ENCODE measurements at regions not wholly inside any gene's neighbourhood (a gene's known extent, or its start where the extent isn't known, plus 50 kb on each side); places are given as distances from the start of the nearest gene placed in this dataset.

GRCh38 chr2:120785228-120785966 is 49.7 kb downstream of the GLI2 start:
- no peak for DNase-seq (ENCODE audit: low read depth)

GRCh38 chr2:120786038-120786960 is 50.6 kb downstream of the GLI2 start:
- DNase-seq (ENCODE audit: low read depth): no peak

GRCh38 chr2:120787111-120787821 is 51.6 kb downstream of the GLI2 start:
- DNase-seq (ENCODE audit: low read depth): no peak

GRCh38 chr2:120787822-120788700 is 52.4 kb downstream of the GLI2 start:
- DNase-seq (ENCODE audit: low read depth): no peak

GRCh38 chr2:120791243-120791961 is 55.7 kb downstream of the GLI2 start:
- no peak for DNase-seq (ENCODE audit: low read depth)

DNA sequence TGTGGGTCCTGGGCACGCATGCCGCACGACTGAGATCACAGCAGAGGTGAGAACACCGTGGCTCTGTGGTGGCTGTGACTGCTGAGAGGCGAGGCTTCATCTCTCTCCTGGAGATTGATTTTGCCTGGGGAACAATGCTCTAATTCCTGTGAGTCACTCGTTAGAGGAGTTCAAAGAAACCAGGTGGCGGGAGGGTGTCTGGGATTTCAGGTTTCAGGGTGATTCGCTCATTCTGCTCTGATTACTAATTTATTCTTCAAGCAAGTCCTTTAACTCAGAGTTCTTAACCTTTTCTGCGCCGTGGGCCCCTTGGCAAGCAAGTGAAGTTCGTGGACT is 56.3 kb downstream of the GLI2 start:
- no peak for DNase-seq (ENCODE audit: low read depth)

DNA sequence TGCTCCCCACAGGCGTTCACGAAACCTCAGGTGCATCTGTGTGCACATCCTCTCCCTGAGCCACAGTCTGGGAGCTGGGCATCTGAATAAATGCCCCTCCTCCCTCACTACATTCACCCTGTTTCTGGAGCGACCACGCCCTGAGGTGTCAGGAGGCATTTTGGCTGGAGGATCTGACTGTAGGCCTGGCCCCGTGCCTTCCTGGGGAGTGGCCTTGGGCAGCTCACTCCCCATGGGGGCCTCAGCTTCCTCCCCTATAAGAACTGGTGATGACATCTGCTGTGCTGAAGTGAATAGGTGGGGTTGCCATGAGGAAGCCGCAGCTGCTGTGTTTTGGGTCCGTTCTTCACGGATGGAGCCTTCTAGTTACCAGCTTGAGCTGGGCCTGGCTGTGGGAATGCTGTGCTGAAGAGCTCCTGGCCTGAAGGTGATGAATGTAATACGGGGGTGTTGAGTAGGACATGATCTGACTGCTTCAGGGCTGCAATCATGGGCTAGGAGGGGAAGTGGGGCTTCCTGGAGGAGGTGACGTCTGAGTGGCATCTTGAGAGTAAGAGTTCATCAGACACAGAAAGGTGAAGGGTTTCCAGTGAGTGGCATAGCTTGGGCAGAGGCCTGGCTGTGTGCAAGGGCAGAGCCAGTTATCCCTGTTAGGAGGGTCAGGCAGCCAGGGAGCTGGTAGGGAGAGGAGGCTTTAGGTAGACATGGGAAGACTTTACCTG is 58.2 kb downstream of the GLI2 start:
- DNase-seq (ENCODE audit: low read depth): no peak

- DNase-seq (ENCODE audit: low read depth): no peak
These were observed 59.0 kb downstream of the GLI2 start for GRCh38 chr2:120794716-120795115.

GRCh38 chr2:120796094-120796493 is 60.4 kb downstream of the GLI2 start:
- no peak for DNase-seq (ENCODE audit: low read depth)

DNA sequence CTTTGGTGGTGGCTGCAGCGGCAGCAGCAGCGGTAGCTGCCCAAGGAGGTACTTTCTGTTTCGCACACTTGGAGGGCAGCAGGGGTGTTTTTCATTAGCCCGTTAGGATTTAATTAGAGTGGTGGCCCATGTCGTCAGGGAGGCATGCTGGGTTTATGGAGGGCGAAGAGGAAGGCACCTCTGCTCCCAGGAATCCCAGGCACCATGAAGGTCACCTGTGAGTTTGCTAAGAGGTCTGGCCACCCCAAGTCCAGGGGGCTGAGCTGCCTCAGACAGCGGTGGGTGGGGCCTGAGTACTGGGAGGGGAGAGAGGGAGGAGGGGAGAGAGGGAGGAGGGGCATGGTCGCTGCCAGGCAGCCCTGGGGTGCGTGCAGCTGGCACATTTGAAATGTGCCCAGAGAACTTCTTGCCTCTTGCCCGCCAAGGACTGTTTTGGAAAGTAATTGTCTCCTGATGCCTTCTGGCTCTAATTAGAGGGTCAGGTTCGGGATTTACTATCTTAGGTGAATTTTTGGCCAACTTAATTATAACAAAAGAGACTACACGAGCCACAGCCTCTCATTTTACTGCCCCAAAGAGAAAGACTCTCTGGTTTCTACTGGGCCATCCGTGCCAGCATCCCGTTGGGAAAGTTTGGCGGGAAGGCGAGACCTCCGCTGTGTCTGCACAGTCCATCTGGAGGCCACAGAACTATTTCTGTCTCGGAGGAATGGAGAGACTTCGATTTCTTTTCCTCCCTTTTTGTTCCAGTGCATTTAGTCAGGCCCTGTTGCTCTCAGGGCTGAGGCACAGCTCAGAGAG is 62.0 kb downstream of the GLI2 start:
- no peak for DNase-seq (ENCODE audit: low read depth)

DNA sequence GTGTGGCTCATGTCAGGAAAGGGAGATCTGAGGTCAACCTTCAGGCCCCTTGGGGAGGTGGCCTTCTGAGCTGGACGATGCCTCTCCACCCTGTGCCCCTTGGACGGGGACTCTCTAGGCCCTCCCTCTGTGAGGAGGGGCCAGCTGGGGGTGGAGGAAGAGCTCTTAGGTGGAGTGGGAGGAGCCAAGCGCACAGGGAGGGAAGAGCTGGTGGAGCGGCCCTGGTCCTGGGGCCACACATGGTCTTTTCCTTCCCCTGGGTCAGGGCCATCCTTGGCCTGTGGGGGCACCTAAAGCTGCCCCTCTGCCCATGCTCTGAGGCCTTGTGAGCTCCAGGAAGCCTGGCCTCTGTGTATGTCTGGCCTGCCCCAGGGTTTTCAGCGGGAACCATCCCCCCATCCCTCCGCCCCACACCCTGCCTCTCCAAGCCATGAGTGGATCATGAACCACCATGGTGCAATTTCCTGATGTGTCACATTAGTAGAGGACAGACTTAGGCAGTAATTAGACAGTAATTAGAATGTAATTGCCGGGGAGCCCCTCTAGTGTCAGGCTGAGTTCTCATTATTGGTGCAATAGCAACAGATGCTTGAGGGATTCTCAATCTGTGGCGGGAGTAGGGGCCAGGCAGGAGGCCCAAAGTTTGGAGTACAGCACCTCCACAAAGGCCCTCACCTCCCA is 63.0 kb downstream of the GLI2 start:
- no peak for DNase-seq (ENCODE audit: low read depth)

- no peak for DNase-seq (ENCODE audit: low read depth)
These were observed 66.5 kb downstream of the GLI2 start for GRCh38 chr2:120802158-120802557.

DNA sequence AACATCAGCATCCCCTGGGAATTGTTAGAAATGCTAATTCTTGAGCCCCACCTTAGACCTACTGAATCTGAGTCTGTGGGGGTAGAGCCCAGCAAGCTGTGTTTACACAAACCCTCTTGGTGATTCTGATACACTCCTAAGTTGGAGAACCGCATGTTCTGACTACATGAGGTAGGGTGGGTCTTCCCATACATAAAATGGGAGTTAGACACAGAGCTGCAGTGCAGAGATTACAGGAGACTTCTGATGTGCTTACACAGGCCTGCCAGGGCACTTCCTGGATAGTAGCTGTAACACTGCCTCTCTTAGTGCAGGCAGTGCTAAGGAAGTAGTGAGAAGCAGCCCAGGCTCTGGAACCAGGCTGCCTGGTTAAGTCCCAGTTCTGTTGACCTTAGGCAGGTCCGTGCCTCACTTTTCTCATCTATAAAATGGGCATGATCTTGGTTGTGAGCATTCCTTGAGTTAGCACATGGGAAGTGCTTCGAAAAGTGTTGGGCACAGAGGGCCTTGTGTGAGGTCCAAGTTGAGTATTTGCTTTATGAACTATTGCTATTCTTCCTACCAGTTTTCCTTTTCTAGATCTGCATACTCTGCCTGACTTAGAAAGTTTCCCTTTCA is 67.3 kb downstream of the GLI2 start:
- DNase-seq (ENCODE audit: low read depth): no peak

DNA sequence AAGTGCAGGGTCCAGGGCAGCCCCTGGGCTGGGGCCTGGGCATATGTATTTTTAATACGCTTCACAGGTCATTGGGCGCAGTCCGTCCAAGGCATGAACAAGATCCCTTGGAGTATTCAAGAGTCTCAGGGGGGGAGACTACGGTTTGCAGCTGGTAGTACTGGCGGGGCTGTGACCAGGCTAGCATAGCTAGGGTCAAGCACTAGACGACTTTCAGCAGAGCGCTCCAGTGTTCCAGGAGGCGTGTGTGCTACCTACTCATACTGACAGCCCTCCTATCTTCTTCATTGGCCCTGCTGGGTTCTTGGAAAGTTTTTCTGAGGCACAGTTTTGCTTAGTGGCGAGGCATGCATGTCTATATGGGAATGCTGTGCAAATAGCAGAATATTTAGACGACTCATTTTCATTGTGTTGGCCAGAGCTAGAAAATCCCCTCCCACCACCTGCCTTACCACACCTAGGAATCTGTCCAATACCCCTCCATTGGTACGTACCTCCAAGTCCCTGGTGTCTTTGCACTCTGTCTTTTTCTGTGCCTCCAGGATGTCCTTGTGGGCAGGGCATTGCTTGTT is 68.2 kb downstream of the GLI2 start:
- no peak for DNase-seq (ENCODE audit: low read depth)

- no peak for DNase-seq (ENCODE audit: low read depth)
These were observed 68.8 kb downstream of the GLI2 start for GRCh38 chr2:120804459-120804858.

DNA sequence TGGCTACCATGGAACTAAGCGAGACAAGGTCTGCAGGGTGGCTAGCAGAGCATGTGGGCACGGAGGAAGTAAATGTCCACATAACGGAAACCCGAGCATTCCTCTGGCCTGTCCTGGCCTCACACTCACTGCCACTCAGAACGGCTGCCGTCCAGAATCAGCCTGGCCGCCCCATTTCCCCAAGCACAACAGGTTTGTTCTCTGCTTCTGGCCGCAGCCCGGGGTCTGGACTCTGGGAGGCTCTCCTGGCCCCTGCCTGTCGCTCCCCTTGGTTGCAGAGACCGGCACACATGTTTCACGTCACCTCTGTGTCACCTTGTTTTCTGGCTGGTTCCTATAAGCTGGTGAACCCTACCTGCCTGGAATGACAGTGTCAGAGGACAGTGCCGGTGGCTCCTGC is 69.3 kb downstream of the GLI2 start:
- no peak for DNase-seq (ENCODE audit: low read depth)

GRCh38 chr2:120805602-120806001 is 69.9 kb downstream of the GLI2 start:
- DNase-seq (ENCODE audit: low read depth): no peak

DNA sequence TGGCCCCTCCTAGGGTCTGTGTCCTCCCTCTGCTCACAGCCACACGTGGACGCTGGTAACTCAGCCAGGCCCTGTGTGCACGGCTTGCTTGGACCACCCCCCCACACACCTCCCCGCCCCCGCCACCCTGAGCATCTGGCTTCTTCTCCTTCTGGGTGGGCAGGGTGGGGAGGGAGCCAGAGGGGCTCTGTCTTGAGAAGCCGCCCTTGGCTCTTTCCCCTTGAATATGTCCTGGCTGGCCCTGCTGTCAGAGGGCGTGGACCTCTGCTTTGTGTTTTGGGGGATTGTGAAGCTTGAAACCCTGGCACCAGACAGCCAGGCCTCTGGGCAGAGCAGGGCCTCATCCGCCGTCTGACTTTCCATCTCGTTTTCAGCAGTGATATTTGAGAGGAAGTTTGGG is 72.1 kb downstream of the GLI2 start:
- DNase-seq (ENCODE audit: low read depth): no peak

Data from non-pigmented ciliary epithelial cell (primary cell).